Sigmoid colon (tissue), 6 donors: ENCODE measurements at regions not wholly inside any gene's neighbourhood (a gene's known extent, or its start where the extent isn't known, plus 50 kb on each side); places are given as distances from the start of the nearest gene placed in this dataset.
"Not testable (repeated sequence)": the region's sequence is repeated elsewhere in the genome, so short reads cannot be mapped to it uniquely, and the experiment has no call there.

Source experiments
- DNase-seq: peaks from one replicate; pipeline ENCODE4 v3.0.0-alpha.2; 2019
- H3K27ac ChIP-seq, 4 donors: fragments of 200-600 bp; sonication (generic); one replicate each; pipeline ENCODE4 v1.5.1; 2016 to 2019; ENCODE audit warnings: mild to moderate bottlenecking in 1 of 4
- H3K27me3 ChIP-seq, 3 donors: fragments of 200-600 bp; sonication (generic); one replicate each; pipeline ENCODE4 v1.5.1; 2019; ENCODE audit warnings: mild to moderate bottlenecking in 1 of 3
- H3K36me3 ChIP-seq, 4 donors: fragments of 200-600 bp; sonication (generic); one replicate each; pipeline ENCODE4 v1.5.1; 2016 to 2019
- H3K4me1 ChIP-seq, 4 donors: fragments of 200-600 bp; sonication (generic); one replicate each; pipeline ENCODE4 v1.5.1; 2017 to 2019
- H3K4me3 ChIP-seq, 4 donors: fragments of 200-600 bp; sonication (generic); one replicate each; pipeline ENCODE4 v1.5.1; 2017 to 2019; ENCODE audit warnings: mild to moderate bottlenecking in 2 of 4, moderate library complexity in 1 of 4
- H3K9me3 ChIP-seq, 4 donors: fragments of 200-600 bp in 3 of 4; sonication (generic) in 3 of 4; one replicate each; pipeline versions ENCODE4 v1.5.1 to v1.6.1; 2013 to 2019
- CTCF ChIP-seq, 4 experiments: fragments of 450-650 bp in 3 of 4; fragments of 200-600 bp in 1 of 4; IDR thresholded peaks; one replicate each; pipeline ENCODE4 v1.5.1; 2016 to 2019; ENCODE audit warnings: antibody characterized with exemption in 4 of 4, mild to moderate bottlenecking in 3 of 4, moderate library complexity in 2 of 4
- EP300 ChIP-seq, 4 donors: sonication (generic); formaldehyde crosslinking; IDR thresholded peaks; one replicate each; pipeline ENCODE4 v1.6.1; 2017; ENCODE audit warnings: antibody characterized with exemption in 4 of 4
- POLR2A ChIP-seq, 2 donors: fragments of 450-650 bp; IDR thresholded peaks; one replicate each; pipeline ENCODE4 v1.6.1; 2016; ENCODE audit warnings: antibody characterized with exemption in 2 of 2, mild to moderate bottlenecking in 2 of 2, moderate library complexity in 2 of 2
- POLR2AphosphoS5 ChIP-seq, 4 donors: sonication (generic); formaldehyde crosslinking; IDR thresholded peaks; one replicate each; pipeline ENCODE4 v1.6.1; 2017; ENCODE audit warnings: antibody characterized with exemption in 4 of 4
- WGBS, 2 donors: extraction: QIAGEN DNeasy Blood & Tissue Kit; methylation state at CpG; one replicate each; pipeline ENCODE4 v1.1.7; 2013; 5-methylcytosine and 5-hydroxymethylcytosine counted together
- intact Hi-C: fragments of 100-400 bp; cut with DNase I; formaldehyde crosslinking; loops from one replicate; pipeline ENCODE4 v1.15.1; 2023
- donor health status: healthy with polysubstance abuse.
- donor health status: healthy.

GRCh38 chr7:153407291-153408046 lies 644.7 kb upstream of the DPP6 start:
- DNase-seq, result no peak
- TF ChIP-seq POLR2A (IDR thresholded peaks at IDR 0.05) (no peak), POLR2AphosphoS5 (IDR thresholded peaks at IDR 0.05) (no peak), CTCF (IDR thresholded peaks at IDR 0.05) (no peak), EP300 (IDR thresholded peaks at IDR 0.05) (no peak)

GRCh38 chr7:153408360-153409335 lies 643.5 kb upstream of the DPP6 start:
- H3K27ac ChIP-seq, result no peak overlapping the region
- H3K27me3 ChIP-seq, result no peaks in the 10 kb centered on the region
- no peaks in the 10 kb centered on the region for H3K4me1 ChIP-seq
- no peak for DNase-seq
- peaks cover 0 to 3% (median 0%) of the 10 kb centered on the region in 4 donors for H3K9me3 ChIP-seq
- WGBS, 2 donors, result 76 to 80% methylated on average over 3 of the region's 3 CpGs
- no peaks in the 10 kb centered on the region for H3K36me3 ChIP-seq
- intact Hi-C loops, result no loop called here
- no peak overlapping the region for H3K4me3 ChIP-seq
- TF ChIP-seq POLR2A (IDR thresholded peaks at IDR 0.05) (no peak), EP300 (IDR thresholded peaks at IDR 0.05) (no peak), CTCF (IDR thresholded peaks at IDR 0.05) (no peak), POLR2AphosphoS5 (IDR thresholded peaks at IDR 0.05) (no peak)

More at GRCh38 chr7:153407291-153408046, 644.7 kb upstream of the DPP6 start:
- H3K27me3 ChIP-seq, result no peaks in the 10 kb centered on the region
- no peaks in the 10 kb centered on the region for H3K4me1 ChIP-seq
- 80 to 83% methylated on average over 4 of the region's 4 CpGs for WGBS, 2 donors
- peaks cover 0 to 7% (median 0%) of the 10 kb centered on the region in 4 donors for H3K9me3 ChIP-seq
- no peak overlapping the region for H3K4me3 ChIP-seq
- intact Hi-C loops, result no loop called here
- no peak overlapping the region for H3K27ac ChIP-seq
- no peaks in the 10 kb centered on the region for H3K36me3 ChIP-seq

GRCh38 chr7:153409567-153410342 lies 642.4 kb upstream of the DPP6 start:
- H3K4me1 ChIP-seq, result not testable (repeated sequence)

GRCh38 chr7:153410997-153411642 lies 641.1 kb upstream of the DPP6 start:
- DNase-seq, intact Hi-C loops: not testable (repeated sequence)
- 89 to 91% methylated on average over 18 of the region's 18 CpGs for WGBS, 2 donors

More at GRCh38 chr7:153409567-153410342, 642.4 kb upstream of the DPP6 start:
- H3K4me3 ChIP-seq, intact Hi-C loops, H3K9me3 ChIP-seq, H3K36me3 ChIP-seq, DNase-seq, H3K27me3 ChIP-seq, H3K27ac ChIP-seq: not testable (repeated sequence)
- 90 to 92% methylated on average over 10 of the region's 10 CpGs for WGBS, 2 donors

GRCh38 chr7:153412114-153412823 lies 639.9 kb upstream of the DPP6 start:
- intact Hi-C loops, H3K4me1 ChIP-seq: not testable (repeated sequence)
- WGBS, 2 donors, result 93 to 94% methylated on average over 26 of the region's 26 CpGs

More at GRCh38 chr7:153410997-153411642, 641.1 kb upstream of the DPP6 start:
- H3K27me3 ChIP-seq, H3K4me3 ChIP-seq, H3K27ac ChIP-seq, H3K4me1 ChIP-seq, H3K9me3 ChIP-seq, H3K36me3 ChIP-seq: not testable (repeated sequence)

GRCh38 chr7:153412824-153413198 lies 639.4 kb upstream of the DPP6 start:
- H3K27ac ChIP-seq, H3K4me1 ChIP-seq, intact Hi-C loops, H3K36me3 ChIP-seq, H3K4me3 ChIP-seq, DNase-seq, H3K27me3 ChIP-seq, H3K9me3 ChIP-seq: not testable (repeated sequence)
- WGBS, 2 donors, result 91 to 94% methylated on average over 16 of the region's 16 CpGs

More at GRCh38 chr7:153412114-153412823, 639.9 kb upstream of the DPP6 start:
- H3K27me3 ChIP-seq, H3K9me3 ChIP-seq, H3K27ac ChIP-seq, H3K4me3 ChIP-seq, DNase-seq, H3K36me3 ChIP-seq: not testable (repeated sequence)
